ENCODE measurements at regions not wholly inside any gene's neighbourhood (a gene's known extent, or its start where the extent isn't known, plus 50 kb on each side); places are given as distances from the start of the nearest gene placed in this dataset.

GRCh38 chr4:46450556-46450955, 60.6 kb upstream of the GABRA2 start (continued):
- TF ChIP-seq ZNF398 (CRISPR knock-in tag; IDR thresholded peaks at IDR 0.05) (no peak), LARP7 (IDR thresholded peaks at IDR 0.05) (no peak)

- H3K27me3 ChIP-seq (ENCODE audit: control insufficient read depth in 2 of 2, insufficient read depth in 2 of 2, low read length in 2 of 2): no peaks in the 10 kb centered on the region
- FAIRE-seq: no peak
- H3K9me3 ChIP-seq (replicated peaks; ENCODE audit: control insufficient read depth, insufficient read depth, low read depth, low read length): no peaks in the 10 kb centered on the region
- ATAC-seq: no peak
- no peak for DNase-seq (ENCODE audit: extremely low read depth in 1 of 4, low spot score in 3 of 4)
- WGBS (ENCODE audit: insufficient coverage, low coverage, missing lambda C conversion rate): 3% methylated on average over 5 of the region's 5 CpGs
- H2AFZ ChIP-seq (ENCODE audit: low read depth, low read length): no peak overlapping the region
- H3K79me2 ChIP-seq (ENCODE audit: control insufficient read depth, insufficient read depth, low read length): no peaks in the 10 kb centered on the region
- in situ Hi-C loops (cut with MboI): no loop called here
- intact Hi-C loops (cut with micrococcal nuclease): no loop called here
- TF ChIP-seq TAF1 (IDR thresholded peaks at IDR 0.05; ENCODE audit: control insufficient read depth, extremely low read depth, insufficient read depth, low read length, severe bottlenecking) (no peak), HMG20B (CRISPR knock-in tag; IDR thresholded peaks at IDR 0.05) (no peak), GTF2B (IDR thresholded peaks at IDR 0.05; ENCODE audit: extremely low read depth, insufficient read length) (no peak), CCAR2 (IDR thresholded peaks at IDR 0.05; ENCODE audit: low read depth, low read length) (no peak), ELF1 (tag; IDR thresholded peaks at IDR 0.05) (no peak), ATF4 (CRISPR knock-in tag; IDR thresholded peaks at IDR 0.05) (no peak), ZC3H4 (CRISPR knock-in tag; IDR thresholded peaks at IDR 0.05; ENCODE audit: borderline replicate concordance) (no peak), ZFPM2 (CRISPR knock-in tag; IDR thresholded peaks at IDR 0.05) (no peak), DPF2 (IDR thresholded peaks at IDR 0.05) (no peak), CLOCK (CRISPR knock-in tag; IDR thresholded peaks at IDR 0.05; ENCODE audit: borderline replicate concordance) (no peak), TOE1 (IDR thresholded peaks at IDR 0.05; ENCODE audit: borderline replicate concordance) (no peak), TOE1 (CRISPR knock-in tag; IDR thresholded peaks at IDR 0.05; ENCODE audit: borderline replicate concordance, low read depth) (no peak), CBFA2T2 (conservative IDR thresholded peaks at IDR 0.05) (no peak)
- H3K27ac ChIP-seq (ENCODE audit: extremely low read depth, low read depth, low read length): no peak overlapping the region
- no peaks in the 10 kb centered on the region for H3K36me3 ChIP-seq (ENCODE audit: control insufficient read depth, insufficient read depth, low read length)
- CTCF ChIA-PET (ENCODE audit: low intra/inter-chr PET ratio): no interaction called here
- POLR2A ChIA-PET: no interaction called here
- no peaks in the 10 kb centered on the region for H4K20me1 ChIP-seq (replicated peaks; ENCODE audit: control insufficient read depth, insufficient read depth, low read length)
- no peak overlapping the region for H3K9ac ChIP-seq (ENCODE audit: insufficient read depth in 1 of 2, low read depth in 2 of 2, low read length in 2 of 2)
- BruUV-seq (replicated peaks): no TSS peak
- H3K9me1 ChIP-seq (ENCODE audit: control insufficient read depth, insufficient read depth, low read length): no peaks in the 10 kb centered on the region
- no peaks in the 10 kb centered on the region for H3K4me1 ChIP-seq (replicated peaks in 1 of 2; ENCODE audit: control insufficient read depth in 2 of 2, insufficient read depth in 2 of 2, low read length in 2 of 2)
- no peak overlapping the region for H3K4me3 ChIP-seq
- no peak overlapping the region for H3K4me2 ChIP-seq (ENCODE audit: insufficient read depth, low read length)
These were observed 55.9 kb upstream of the GABRA2 start for GRCh38 chr4:46445710-46446314.
